ACC112 (cell line): ENCODE measurements at regions not wholly inside any gene's neighbourhood (a gene's known extent, or its start where the extent isn't known, plus 50 kb on each side); places are given as distances from the start of the nearest gene placed in this dataset.
"Not testable (repeated sequence)": the region's sequence is repeated elsewhere in the genome, so short reads cannot be mapped to it uniquely, and the experiment has no call there.

Experiments used
- H2AFZ ChIP-seq: fragments of 200-600 bp; sonication (generic); one replicate; pipeline ENCODE4 v1.6.0; 2017; ENCODE audit warnings: antibody characterized with exemption, low read length; ENCODE audit not compliant: unreplicated experiment
- H3K27ac ChIP-seq: fragments of 200-600 bp; sonication (generic); 2 replicates; pipeline ENCODE4 v1.5.1; 2014; ENCODE audit warnings: low read depth, mild to moderate bottlenecking, antibody characterized with exemption, low read length, moderate library complexity
- H3K27me3 ChIP-seq: fragments of 200-600 bp; sonication (generic); 2 replicates; pipeline ENCODE4 v1.6.1; 2014; ENCODE audit warnings: mild to moderate bottlenecking, antibody characterized with exemption, low read length, moderate library complexity, mixed read lengths; ENCODE audit not compliant: insufficient read depth
- H3K36me3 ChIP-seq: fragments of 200-600 bp; sonication (generic); 2 replicates; pipeline ENCODE4 v1.6.1; 2016; ENCODE audit warnings: mild to moderate bottlenecking, antibody characterized with exemption, low read length, moderate library complexity, mixed read lengths; ENCODE audit not compliant: insufficient read depth
- H3K4me1 ChIP-seq: fragments of 200-600 bp; sonication (generic); one replicate; pipeline ENCODE4 v1.6.1; 2016; ENCODE audit warnings: low read length, mixed read lengths; ENCODE audit not compliant: insufficient read depth, unreplicated experiment, control insufficient read depth
- H3K4me3 ChIP-seq: fragments of 200-600 bp; sonication (generic); 2 replicates; pipeline ENCODE4 v1.5.1; 2014; ENCODE audit warnings: mild to moderate bottlenecking, low read depth, low read length
- H3K79me2 ChIP-seq: fragments of 200-600 bp; sonication (generic); one replicate; pipeline ENCODE4 v1.6.0; 2016; ENCODE audit warnings: low read length; ENCODE audit not compliant: control insufficient read depth, unreplicated experiment, insufficient read depth

DNA sequence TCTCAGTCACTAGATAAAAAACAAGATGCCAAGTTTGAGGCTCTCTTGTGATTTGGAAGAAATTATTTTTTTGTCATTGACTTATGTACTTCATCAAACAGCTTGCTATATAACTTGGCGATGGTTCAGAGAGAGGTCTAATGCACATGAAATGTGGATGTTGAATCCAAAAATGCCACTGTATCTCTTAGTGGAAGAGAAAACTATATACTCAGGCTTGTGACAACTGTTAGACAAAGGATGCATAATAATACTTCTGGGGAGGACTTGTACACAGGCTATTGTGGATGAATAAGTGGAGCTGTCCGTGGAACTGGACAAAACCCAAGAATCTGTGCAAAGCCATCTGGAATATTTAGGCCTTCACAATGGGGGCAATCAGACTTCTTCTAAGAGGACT lies 162.9 kb upstream of the NMUR2 start:
- H3K79me2 ChIP-seq, result no peaks in the 10 kb centered on the region
- H3K4me1 ChIP-seq, result no peaks in the 10 kb centered on the region
- H3K4me3 ChIP-seq, result no peak overlapping the region
- H3K36me3 ChIP-seq, result no peaks in the 10 kb centered on the region
- no peaks in the 10 kb centered on the region for H3K27me3 ChIP-seq
- H3K27ac ChIP-seq, result no peak overlapping the region
- H2AFZ ChIP-seq, result no peak overlapping the region

DNA sequence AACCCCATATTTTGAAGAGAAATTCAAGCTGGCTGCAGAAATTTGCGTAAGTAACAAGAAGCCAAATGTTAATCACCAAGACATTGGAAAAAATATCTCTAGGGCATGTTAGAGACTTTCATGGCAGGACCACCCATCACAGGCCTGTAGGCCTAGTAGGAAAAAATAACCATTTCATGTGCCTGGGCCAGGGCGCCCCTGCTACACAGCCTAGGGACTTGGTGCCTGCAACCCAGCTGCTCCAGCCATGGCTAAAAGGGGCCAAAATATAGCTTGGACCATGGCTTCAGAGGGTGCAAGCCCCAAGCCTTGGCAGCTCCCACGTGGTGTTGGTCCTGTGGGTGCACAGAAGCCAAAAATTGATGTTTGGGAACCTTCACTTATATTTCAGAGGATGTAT lies 167.7 kb upstream of the NMUR2 start:
- no peaks in the 10 kb centered on the region for H3K36me3 ChIP-seq
- H2AFZ ChIP-seq, result no peak overlapping the region

DNA sequence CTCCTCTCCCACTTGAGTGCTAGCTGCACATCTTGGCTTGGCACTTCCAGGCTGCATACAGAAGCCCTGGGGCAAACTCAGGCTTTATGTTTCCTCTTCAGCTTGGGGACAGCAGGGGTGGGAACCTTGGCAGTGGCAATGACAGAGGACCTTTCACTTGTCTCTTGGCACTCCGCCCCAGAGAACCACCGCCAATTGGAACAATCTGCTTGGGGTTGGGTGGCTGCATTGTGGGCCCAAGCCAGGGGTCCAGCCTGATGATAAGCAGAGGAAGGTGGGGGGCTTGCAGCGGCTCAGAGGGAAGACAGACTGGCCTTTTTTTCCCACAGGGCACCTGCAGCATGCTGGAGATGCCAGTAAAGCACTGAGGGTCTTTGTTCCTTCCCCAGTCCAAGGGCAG lies 179.0 kb upstream of the NMUR2 start:
- Histone ChIP-seq H3K4me3 (no peak overlapping the region), H3K36me3 (no peaks in the 10 kb centered on the region), H3K4me1 (no peaks in the 10 kb centered on the region), H2AFZ (no peak overlapping the region), H3K79me2 (no peaks in the 10 kb centered on the region), H3K27me3 (no peaks in the 10 kb centered on the region), H3K27ac (no peak overlapping the region)

More for the DNA sequence above, 167.7 kb upstream of the NMUR2 start:
- Histone ChIP-seq H3K79me2 (no peaks in the 10 kb centered on the region), H3K27ac (no peak overlapping the region), H3K4me3 (no peak overlapping the region), H3K4me1 (no peaks in the 10 kb centered on the region), H3K27me3 (no peaks in the 10 kb centered on the region)

DNA sequence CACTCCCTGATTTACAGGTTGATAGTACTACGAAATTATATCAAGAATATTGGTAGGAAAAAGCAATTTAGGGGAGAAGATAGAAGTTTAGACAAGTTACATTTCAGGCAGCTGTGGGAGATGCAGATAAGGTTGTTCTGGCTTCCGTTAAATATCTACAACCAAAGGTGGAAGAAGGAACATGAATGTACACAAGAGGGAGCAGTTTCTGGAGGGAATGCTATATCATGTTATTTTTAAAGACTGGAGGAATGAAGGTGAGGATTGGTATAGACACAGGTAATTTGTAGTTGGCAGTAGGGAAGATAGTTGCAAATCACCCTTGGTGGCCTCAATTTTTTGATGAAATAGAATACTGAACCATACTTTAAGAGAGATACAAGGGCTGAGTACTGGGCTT lies 187.3 kb upstream of the NMUR2 start:
- Histone ChIP-seq H3K4me1 (no peaks in the 10 kb centered on the region), H3K27ac (no peak overlapping the region), H3K36me3 (no peaks in the 10 kb centered on the region), H3K79me2 (no peaks in the 10 kb centered on the region), H3K27me3 (no peaks in the 10 kb centered on the region), H2AFZ (no peak overlapping the region), H3K4me3 (no peak overlapping the region)

DNA sequence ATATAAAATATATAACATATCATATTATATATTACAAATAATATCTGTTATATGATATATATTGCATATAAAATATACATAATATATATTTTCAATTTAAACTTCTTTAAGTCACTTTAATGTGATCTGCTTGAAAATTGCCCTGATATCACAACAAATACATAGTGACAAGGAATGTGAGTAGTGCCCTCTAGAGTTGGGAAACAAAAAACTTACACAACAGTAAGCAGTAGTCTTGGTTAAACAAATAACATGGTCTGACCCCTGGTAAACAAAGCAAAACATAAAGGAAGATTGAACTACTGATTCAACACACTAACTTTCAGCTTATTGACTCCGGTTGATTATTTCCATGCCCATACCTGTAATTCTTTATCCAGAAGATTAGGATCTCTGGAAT lies 188.3 kb upstream of the NMUR2 start:
- Histone ChIP-seq H3K27me3 (no peaks in the 10 kb centered on the region), H3K4me3 (no peak overlapping the region), H3K27ac (no peak overlapping the region), H3K4me1 (no peaks in the 10 kb centered on the region), H3K36me3 (no peaks in the 10 kb centered on the region), H2AFZ (no peak overlapping the region), H3K79me2 (no peaks in the 10 kb centered on the region)

GRCh38 chr5:152595405-152595804 lies 190.3 kb upstream of the NMUR2 start:
- no peaks in the 10 kb centered on the region for H3K4me1 ChIP-seq
- no peak overlapping the region for H3K27ac ChIP-seq
- H3K79me2 ChIP-seq, result no peaks in the 10 kb centered on the region
- no peak overlapping the region for H3K4me3 ChIP-seq
- H3K27me3 ChIP-seq, result no peaks in the 10 kb centered on the region
- H2AFZ ChIP-seq, result no peak overlapping the region
- no peaks in the 10 kb centered on the region for H3K36me3 ChIP-seq

DNA sequence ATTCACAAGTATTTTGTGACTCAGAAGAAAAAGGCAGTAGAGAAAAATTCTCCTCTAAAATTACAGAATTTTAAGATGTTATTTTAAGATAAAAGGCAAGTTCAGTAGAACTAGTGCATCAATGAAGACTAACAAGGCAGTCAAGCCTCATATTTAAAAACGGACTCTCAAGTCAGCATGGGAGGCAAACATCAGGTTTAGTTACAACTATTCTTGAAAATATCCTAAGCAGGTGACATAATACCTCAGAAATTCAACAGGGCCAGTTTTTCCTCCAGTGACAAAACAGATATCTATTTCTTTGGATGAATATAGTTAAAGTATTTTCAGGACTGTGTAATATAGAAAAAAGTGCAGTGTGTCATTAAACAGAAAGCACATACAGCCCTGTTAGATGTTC lies 194.0 kb upstream of the NMUR2 start:
- no peaks in the 10 kb centered on the region for H3K79me2 ChIP-seq
- H3K36me3 ChIP-seq, result no peaks in the 10 kb centered on the region
- no peaks in the 10 kb centered on the region for H3K27me3 ChIP-seq
- no peaks in the 10 kb centered on the region for H3K4me1 ChIP-seq
- no peak overlapping the region for H2AFZ ChIP-seq
- H3K4me3 ChIP-seq, result no peak overlapping the region
- no peak overlapping the region for H3K27ac ChIP-seq

GRCh38 chr5:152601806-152602732 lies 197.0 kb upstream of the NMUR2 start:
- Histone ChIP-seq H2AFZ (no peak overlapping the region), H3K27me3 (no peaks in the 10 kb centered on the region), H3K79me2 (no peaks in the 10 kb centered on the region), H3K4me1 (no peaks in the 10 kb centered on the region), H3K27ac (no peak overlapping the region), H3K36me3 (no peaks in the 10 kb centered on the region), H3K4me3 (no peak overlapping the region)

- not testable (repeated sequence) for H2AFZ ChIP-seq, H3K4me1 ChIP-seq
These were observed 201.0 kb upstream of the NMUR2 start for GRCh38 chr5:152606050-152606449.

GRCh38 chr5:152606776-152607364 lies 201.8 kb upstream of the NMUR2 start:
- Histone ChIP-seq H3K36me3 (no peaks in the 10 kb centered on the region), H3K4me3 (no peak overlapping the region)

More at GRCh38 chr5:152606050-152606449, 201.0 kb upstream of the NMUR2 start:
- H3K27me3 ChIP-seq, H3K4me3 ChIP-seq, H3K27ac ChIP-seq, H3K79me2 ChIP-seq, H3K36me3 ChIP-seq: not testable (repeated sequence)

More at GRCh38 chr5:152606776-152607364, 201.8 kb upstream of the NMUR2 start:
- no peaks in the 10 kb centered on the region for H3K79me2 ChIP-seq
- H3K4me1 ChIP-seq, result no peaks in the 10 kb centered on the region
- H3K27ac ChIP-seq, result no peak overlapping the region
- H3K27me3 ChIP-seq, result no peaks in the 10 kb centered on the region
- H2AFZ ChIP-seq, result no peak overlapping the region
